ENCODE measurements at regions not wholly inside any gene's neighbourhood (a gene's known extent, or its start where the extent isn't known, plus 50 kb on each side); places are given as distances from the start of the nearest gene placed in this dataset.

DNA sequence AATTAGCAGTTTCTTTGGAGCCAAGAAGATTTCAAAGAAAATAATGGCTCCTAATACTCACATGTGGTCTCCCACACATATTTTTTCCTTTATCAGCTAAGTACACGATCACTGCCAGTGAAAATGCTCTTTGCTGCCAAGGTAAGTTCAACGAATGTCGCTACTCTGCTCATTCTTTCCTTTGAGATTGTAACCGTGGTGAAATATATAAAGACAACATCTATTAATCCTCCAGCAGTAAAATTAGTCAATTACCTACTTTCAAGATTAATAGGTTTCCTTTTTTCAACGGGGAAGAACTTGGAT is 672.2 kb downstream of the GATA3 start:
- DNase-seq = no peak

DNA sequence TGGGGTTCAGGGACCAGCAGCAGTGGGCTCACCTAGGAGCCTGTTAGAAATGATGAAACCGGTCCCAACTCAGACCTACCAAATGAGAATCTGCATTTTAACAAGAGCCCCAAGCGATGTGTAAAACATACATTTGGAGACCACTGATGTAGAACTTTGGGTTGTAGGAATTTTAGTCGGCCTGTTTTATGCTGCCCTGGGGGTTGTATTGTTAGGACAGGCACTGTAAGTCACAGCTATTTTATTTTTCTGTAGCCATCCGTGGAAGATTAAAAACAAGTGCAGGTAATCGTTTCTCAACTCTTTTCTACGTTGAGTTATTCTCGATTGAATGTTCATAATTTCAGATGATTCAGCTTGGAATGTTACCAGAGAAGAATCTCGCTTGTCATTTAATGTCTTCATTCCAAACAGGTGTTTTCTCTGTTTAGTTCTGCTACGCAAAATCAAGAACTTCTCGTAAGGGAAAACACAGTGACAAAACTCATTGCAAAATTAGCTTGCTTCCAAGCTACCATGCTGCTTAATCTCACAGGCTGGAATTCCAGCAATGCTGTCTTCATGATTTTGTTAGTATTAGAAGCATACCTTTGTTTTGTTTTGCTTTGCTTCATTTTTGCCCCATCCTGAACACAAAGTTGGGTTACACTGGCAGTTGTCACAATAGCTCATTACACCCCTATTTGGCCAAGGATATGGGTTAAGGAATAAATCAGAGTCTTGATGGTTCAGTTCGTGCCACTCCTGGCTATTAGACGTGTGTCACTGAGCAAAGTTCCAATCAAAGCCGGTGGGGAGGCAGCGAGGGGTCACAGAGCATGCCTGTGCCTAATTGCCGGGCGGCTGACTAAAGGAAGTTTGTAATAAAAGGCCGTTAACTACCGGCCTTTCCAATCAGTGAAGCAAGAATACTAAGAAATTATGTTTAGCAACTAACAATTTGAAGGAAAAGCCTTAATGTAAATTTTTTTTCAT is 676.9 kb downstream of the GATA3 start:
- DNase-seq = no peak

DNA sequence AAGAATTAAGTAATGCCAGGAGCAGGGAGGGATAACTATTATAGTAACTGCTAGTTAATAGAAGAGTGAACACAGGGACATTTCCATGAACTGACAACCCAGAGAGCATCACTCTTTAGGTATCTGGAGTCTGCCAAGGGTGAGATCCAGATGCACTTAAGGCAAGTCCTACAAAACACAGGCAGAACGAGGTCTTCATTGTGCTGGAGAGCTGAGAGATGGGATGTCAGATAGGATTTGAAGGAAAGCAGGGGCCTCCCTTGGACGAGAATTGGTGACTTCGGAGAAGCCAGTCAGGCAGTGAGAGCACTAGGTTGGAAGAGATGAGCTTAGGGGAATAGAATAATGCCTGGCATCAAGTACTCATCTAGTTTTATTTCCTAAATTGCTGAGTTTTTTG is 684.5 kb downstream of the GATA3 start:
- no peak for DNase-seq

DNA sequence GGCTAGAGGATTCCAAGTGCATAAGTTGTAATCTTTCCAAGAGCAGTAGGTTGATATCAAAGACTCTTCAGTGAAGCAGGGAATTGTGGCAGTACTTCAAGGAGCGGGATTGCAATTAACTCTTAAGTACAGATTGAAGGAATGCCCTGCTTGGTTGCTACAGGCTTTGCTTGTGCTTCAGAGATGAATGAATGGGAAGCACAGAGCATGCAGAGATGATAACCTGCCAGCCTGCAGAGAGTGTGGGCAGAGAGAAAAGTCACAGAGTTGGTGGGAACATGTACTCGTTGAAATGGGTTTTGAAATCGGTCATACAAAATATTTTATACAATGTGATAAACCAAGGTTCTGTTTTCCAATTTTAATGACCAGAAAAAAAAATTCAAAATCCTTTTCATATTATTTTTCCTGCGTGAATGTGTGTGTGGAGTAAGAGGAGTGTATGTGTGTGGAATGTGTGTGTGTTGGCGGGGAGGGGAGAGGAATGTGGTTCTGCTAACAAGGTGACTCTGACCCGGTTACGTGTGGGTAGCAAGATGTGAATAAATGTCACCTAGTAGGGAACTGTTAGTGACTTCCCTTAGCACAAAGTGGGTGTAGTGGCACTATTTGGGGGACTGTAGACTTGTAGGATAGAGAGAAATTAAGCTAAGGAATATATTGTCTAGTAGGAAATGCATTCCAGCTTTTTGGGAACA is 697.8 kb downstream of the GATA3 start:
- no peak for DNase-seq

DNA sequence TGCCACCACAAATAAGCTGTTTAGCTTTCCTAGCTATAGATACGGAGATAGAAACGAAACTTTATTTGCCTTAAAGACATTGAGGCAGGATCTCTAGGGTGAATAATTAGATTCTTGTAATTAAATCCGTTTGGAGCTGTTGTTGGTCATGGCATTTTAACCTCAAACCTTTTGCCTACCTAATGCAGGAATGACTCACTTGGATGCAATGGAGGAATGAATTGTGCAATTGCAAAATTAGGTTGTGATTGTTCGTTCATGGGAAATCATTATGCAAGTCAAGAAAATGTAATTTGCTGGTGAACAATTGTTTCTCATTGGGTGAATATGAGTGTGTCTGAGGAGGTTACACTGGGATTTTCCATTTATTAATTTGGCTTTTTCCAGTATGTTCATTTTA is 703.5 kb downstream of the GATA3 start:
- no peak for DNase-seq

DNA sequence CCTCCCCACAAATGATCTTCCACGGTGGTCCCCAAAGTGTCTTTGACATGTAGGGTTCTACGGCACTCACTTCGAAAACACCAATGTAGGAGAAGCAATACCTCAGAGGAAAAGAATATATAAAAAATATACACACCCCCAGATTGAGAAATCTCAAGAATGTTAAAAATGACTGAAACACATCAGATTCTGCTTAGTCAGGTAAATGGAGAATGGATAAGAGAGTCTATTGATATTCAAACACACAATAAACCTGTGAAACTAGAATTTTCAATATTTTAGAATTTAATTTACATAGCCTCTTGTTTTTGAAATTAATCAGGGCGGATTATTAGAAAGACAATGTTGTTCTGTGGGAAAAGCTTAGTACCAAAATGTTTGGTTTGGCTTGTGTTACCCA is 712.4 kb downstream of the GATA3 start:
- no peak for DNase-seq

DNA sequence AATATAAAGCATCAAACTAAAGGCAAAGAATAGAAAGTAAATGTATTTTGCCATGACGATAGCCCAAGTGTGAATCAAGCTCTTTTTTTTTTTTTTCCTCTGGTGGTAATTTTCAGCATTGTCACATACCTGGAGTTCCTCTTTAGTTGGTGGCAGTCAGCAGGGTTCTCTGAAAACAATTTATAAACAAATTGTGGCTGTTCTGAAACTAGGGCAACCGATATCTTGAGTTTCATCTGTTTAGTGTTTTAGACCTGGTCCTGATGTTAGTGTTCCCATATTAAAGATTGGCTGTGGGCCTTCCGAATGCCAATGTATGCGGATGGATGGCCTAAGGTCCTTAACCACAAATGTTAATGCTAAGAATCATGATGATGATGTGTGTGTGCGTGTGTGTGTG is 713.1 kb downstream of the GATA3 start:
- no peak for DNase-seq

DNA sequence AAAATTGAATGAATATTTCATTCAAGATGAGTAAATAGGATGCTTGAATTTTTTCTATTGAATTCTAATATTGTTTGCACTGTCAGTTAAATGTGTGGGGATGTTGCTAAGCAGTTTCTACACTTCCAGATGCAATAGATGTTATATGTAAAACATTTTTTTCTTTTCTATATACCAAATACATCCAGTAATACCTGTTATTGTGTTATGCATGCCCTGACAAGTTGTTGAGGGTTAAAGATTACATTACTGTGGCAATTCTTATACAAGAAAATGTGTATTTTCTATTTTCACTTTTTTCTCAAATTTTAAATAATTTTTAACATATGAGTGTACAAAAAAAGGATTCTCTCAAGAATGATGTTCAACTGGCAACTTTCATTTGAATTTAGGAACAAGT is 713.9 kb downstream of the GATA3 start:
- DNase-seq = no peak

DNA sequence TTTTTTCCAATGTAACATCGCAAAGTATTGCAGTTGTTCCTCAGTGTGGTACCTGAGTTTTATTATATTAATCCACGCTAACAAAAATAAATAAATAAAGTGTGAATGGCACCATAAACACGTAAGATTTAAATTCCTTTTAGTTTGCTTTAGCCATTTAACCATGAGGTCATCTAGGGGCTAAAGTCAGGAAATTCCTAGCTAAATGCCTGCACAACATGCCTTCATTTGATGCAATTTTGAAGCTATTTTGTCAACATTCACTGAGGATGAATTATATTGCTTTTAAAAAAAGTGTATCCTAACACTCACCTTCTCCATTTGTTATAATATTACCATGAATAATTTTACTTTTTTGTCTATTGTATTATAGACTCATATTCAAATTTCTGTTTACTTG is 714.4 kb downstream of the GATA3 start:
- DNase-seq = no peak

DNA sequence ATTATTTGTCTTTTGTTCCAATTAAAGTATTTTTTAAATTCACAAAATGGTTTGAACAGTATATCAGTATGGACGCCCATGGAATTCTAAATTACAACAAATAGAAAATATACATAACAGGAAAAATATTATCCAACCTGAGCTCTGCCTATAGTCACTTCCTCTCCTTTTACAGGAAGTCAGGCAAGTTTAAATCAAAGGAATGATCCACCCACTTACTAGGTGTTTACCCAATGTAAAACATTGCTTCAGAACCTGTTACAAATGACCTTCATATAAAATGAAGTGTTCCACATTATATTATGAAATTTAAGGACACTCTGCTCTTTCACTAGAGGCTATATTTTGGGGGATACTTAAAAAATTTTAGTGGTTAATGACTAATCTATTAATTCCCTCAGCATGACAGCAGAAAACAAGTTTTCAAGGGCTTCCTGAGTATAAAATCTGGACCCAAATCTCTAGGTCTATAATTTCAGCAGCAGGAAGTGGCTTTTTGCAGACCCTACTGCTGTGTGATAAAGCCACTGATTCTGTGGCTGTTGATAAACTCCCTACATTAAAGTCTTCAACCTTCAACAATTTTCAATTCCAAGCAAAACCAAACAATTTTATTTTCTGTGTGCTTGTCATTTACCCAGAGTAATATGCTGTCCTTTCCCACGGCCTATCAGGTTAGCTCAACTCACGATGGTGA is 722.6 kb downstream of the GATA3 start:
- no peak for DNase-seq

DNA sequence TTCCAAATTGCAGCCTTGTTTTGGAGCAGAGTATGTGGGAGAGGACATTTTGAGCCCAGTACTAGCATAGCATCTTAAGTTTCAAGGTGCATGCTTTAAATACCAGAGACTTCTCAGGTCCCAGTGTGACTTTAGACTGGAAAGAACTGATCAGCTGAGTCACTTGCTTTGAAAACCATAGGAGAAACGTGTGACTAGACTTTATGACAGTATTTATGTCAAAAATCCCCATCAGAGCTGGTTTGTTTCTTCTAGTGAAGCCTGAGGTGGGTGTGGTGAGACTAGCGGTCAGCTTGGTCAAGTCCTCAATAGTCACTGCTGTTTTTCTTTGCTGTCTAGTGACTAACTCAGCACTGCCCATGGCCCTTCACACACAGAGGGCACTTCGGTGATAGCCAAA is 724.2 kb downstream of the GATA3 start:
- DNase-seq = no peak

DNA sequence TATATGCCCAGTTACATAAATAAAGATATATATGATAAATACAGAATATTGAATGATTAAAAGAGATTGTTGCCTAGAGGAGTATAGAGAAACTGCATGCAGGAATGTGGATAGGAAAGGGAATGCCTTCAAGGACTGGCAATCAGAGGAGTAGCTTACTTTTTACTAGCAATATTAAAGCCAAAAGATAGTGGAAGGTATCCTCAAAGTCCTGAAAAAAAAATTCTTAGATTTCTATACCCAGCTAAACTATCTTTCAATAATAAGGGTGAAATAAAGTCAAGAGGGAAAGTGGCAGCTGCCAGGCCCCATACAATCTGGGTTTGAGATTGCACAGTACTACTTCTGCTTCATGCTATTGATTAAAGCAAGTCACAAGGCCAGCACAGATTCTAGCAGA is 733.2 kb downstream of the GATA3 start:
- DNase-seq = no peak

DNA sequence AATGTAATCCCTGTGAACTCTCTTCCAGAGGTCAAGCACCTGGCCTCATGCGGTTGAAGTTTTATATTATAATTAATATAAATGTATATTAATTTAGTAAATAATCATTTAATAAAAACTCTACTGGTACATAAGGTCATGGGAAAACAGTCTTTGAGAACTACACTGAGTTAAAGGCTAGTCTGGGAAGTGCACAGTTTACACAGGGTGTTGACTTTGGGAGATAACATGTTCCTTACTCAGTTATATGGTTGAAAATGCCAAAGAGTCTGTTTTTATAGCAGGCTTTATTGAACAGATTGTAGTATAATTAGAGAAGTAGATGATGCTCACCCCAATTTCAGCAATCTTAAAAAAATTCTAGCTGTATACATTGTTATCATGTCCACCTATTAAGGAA is 735.9 kb downstream of the GATA3 start:
- DNase-seq = no peak

DNA sequence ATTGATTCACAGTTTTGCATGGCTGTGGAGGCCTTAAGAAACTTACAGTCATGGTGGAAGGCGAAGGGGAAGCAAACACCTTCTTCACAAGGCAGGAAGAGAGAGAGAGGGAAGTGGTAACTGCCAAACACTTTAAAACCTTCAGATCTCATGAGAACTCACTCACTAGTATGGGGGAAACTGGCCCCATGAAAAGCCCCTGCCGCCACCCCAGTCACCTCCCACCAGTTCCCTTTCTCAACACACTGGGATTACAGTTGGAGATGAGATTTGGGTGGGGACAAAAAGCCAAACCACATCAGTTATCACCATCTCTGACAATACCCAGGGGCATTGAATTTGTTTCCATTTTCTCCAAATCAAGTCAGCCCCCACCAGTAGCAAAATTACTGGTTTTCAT is 740.4 kb downstream of the GATA3 start:
- no peak for DNase-seq

DNA sequence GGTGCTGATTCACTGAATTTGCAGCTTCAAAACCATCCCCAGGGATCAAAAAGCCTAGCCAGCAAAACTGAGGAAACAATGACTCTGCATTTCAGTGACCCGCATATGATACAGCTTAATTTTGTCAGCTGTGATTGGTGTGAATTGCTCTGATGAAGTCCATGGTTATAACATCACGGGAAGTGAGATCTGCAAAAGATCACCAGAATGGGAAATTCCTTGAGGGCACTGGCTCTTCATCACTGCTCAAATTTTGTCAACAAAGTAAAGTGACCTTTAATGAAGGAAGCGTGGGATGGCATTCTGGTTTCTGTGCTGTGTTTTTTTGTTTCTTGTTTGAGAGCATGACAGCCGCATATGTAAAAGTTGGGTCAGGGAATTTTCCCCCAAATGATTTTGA is 745.9 kb downstream of the GATA3 start:
- no peak for DNase-seq

DNA sequence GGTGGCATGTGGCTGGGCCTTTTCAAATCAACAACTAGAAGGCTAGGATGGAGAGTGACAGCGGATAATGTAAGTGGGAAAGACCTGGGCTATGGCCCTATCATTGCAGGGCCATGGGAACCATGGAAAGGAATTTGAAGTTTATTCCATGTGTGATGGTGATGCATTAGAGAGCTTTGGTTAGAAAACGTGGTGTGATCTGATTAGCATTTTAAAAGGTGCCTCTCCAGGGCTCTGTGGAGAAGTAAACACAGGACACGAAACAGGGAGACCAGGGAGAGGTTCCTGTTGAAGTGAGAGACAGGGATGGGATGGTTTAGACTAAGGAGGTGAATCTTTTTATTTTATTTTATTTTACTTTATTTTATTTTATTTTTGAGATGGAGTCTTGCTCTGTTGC is 749.5 kb downstream of the GATA3 start:
- DNase-seq = no peak

DNA sequence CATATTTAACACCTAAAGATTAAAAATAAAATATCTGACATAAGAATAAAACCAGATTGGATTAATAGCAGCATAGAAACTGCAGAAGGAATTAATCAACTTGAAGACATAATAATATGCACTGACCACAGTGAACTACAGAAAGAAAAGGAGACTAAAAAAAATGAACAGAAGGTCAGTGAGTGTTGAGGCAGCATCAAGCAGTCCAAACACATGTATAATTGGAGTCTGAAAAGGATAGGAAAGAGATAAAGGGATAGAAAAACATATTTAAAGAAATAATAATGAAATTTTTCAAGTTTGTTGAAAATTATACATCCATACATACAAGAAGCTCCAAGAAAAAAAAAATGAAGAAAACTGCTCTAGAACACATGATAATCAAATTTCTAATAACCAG is 756.2 kb downstream of the GATA3 start:
- no peak for DNase-seq

DNA sequence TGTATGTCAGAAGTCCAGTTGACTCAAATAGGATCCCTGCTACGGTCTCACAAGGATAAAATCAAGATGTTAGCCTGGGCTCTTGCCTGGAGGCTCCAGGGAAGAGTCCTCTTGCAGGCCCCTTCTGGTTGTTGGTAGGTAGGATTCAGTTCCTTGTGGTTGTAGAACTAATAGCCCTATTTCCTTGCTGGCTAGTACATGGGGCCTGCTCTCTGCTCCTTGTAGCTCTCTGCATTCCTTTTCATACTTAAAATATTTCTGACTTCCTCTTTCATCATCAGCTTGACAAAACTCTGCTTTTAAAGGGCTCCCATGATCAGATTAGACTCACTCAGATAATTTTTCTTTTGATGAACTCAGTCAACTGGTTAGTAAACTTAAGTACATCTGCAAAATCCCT is 756.7 kb downstream of the GATA3 start:
- no peak for DNase-seq

DNA sequence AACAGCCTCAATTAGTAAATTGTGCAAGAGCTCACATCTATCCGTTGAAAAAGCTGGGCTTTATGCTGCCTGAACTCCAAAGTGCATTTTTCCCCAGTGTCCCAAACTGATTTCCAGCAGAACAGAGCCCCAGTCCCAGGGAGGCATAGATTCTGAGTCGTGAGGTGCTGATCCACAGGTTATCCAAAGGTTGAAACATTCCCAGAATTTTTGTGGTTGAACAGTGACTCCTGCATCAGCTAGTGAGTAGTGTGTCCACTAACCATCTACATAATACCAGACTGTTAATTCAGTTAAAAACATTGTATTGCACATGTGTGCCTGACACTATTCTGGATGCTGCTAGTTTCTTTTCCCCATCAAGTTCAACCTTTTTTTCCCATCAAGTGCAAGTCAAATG is 761.5 kb downstream of the GATA3 start:
- DNase-seq = no peak

DNA sequence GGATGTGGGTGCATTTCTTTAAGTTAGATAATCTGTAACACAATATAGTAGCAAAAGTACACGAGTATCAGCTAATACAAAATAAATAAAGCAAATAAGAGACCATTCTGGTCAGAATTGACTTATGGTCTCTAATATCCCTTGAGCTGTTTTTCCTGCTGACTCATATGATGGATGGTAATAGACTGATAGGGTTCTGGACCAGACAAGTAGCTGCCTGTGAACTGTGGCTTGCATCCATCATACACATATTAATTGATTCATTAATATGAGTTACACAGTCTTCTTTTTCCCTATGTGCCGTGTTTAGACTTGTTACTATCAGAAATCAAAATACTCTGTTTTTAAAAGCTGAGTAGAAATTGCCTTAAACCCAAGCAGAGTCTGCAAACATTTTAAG is 762.8 kb downstream of the GATA3 start:
- no peak for DNase-seq

DNA sequence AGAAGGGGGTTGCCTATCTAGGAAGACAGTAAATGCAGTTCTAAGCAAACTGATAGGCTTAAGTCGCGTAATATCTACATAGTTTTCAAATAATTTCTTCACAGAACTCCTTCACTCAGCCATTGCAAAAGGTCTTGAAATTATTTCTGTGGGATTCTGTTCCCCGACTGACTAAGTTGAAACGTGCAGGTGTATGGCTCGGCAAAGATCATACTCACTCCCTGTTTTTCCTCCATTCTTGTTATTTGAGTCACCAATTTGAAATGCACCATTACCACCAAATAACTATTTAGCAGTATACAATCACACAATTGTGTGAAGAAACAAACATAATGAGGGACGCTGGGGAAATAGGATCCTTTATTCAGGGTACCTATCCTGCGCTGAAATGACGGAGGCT is 771.1 kb downstream of the GATA3 start:
- no peak for DNase-seq

DNA sequence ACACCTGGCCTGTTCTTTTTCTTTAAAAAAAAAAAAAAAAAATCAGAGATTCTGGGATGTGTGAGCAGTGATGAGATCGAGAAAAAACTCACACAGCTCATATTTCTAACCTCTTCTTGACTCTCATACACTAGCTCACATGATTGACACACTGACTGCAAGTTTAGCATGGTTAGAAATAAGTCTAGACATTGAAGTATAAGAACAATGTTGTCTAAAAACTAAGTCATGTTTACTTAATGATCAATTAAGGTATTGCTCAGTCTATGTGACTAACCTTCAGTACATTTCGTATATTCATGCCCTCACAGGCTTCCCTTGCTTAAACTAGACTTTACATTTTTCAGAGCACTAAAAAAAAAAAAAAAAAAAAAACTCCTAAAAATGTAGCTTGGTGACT is 775.1 kb downstream of the GATA3 start:
- DNase-seq = no peak

DNA sequence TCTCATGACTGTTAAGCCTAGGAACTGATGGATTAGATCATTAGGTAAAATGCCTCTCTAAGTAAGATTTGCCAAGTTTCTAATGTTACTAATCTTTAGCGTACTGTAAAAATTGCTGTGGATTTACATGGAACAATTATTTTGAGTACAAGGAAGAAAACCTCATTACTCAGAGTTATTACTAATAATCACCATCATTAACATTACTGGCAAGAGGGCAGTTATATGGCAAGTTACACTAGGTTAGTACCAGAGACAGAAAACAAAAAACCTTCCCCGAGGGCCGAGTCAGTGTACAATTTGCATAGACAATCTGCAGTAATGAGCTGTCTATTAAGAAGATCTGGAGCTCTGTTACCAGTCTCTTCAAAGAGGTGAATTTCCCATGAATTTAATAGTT is 775.6 kb downstream of the GATA3 start:
- DNase-seq = no peak

DNA sequence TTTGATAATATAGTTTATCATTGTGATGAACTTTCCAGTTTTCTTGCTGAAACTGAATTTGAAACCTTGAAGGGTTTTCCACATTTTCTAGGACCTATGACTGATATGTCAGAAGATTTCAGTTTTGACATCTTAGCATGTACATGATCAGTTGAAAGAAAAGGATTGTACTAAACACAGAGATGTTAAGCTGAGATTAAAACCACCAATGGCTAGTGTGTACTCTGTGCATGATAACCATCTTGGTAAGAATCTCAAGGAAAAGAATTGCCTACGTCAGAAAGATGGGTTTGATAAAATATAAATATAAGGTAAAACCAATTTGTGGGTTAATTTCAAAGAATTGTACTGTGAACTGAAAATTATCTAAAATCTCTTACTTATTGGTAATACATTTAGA is 776.4 kb downstream of the GATA3 start:
- no peak for DNase-seq
